H1 (cell line): ENCODE measurements at regions not wholly inside any gene's neighbourhood (a gene's known extent, or its start where the extent isn't known, plus 50 kb on each side); places are given as distances from the start of the nearest gene placed in this dataset.

Experiments used
- CTCF ChIA-PET: fragments of 300-600 bp; sonication (Branson Sonifier 250); formaldehyde crosslinking; loops from one replicate; lab custom pipeline; 2021; ENCODE audit not compliant: partially characterized antibody; lab: Charles Lee
- POLR2A ChIA-PET: fragments of 300-600 bp; sonication (Branson Sonifier 250); formaldehyde crosslinking; loops from one replicate; lab custom pipeline; 2021; ENCODE audit warnings: inconsistent platforms; ENCODE audit not compliant: partially characterized antibody; lab: Charles Lee
- DNase-seq, 2 experiments: peaks; one replicate each; pipeline versions ENCODE4 v3.0.0 to v3.0.0-alpha.2; 2010 to 2022; ENCODE audit warnings: low spot score in 2 of 2, low read depth in 1 of 2, mixed read lengths in 1 of 2
- FAIRE-seq: peaks from 2 replicates; lab custom pipeline; 2011; peaks lifted over from hg19 to GRCh38; lab: Jason Lieb, UNC
- H2AFZ ChIP-seq: 2 replicates; pipeline ENCODE4 v1.8.1; 2012; ENCODE audit warnings: low read length, inconsistent platforms
- H2AK5ac ChIP-seq: 2 replicates; pipeline ENCODE4 v1.6.1; 2013; ENCODE audit warnings: low read depth, low read length
- H2BK120ac ChIP-seq: replicated peaks from 2 replicates; pipeline ENCODE3; 2013; ENCODE audit warnings: low read depth, low read length, inconsistent platforms
- H2BK12ac ChIP-seq: 2 replicates; pipeline ENCODE4 v1.6.1; 2013; ENCODE audit warnings: low read depth, low read length
- H2BK15ac ChIP-seq: 2 replicates; pipeline ENCODE4 v1.6.1; 2013; ENCODE audit warnings: low read length
- H2BK20ac ChIP-seq: 2 replicates; pipeline ENCODE4 v1.6.1; 2013; ENCODE audit warnings: low read length
- H2BK5ac ChIP-seq: 2 replicates; pipeline ENCODE4 v1.6.1; 2013; ENCODE audit warnings: low read depth, low read length
- H3K14ac ChIP-seq: 2 replicates; pipeline ENCODE4 v1.6.1; 2013; ENCODE audit warnings: inconsistent platforms; ENCODE audit not compliant: insufficient read length
- H3K18ac ChIP-seq: 2 replicates; pipeline ENCODE4 v1.6.1; 2013; ENCODE audit warnings: low read length; ENCODE audit errors: extremely low read depth
- H3K23ac ChIP-seq: 2 replicates; pipeline ENCODE4 v1.6.1; 2013; ENCODE audit warnings: inconsistent platforms; ENCODE audit not compliant: insufficient read length
- H3K23me2 ChIP-seq: 2 replicates; pipeline ENCODE4 v1.6.1; 2013; ENCODE audit warnings: low read depth, low read length
- H3K27ac ChIP-seq: 2 replicates; pipeline ENCODE4 v1.6.1; 2011; ENCODE audit warnings: low read depth, low read length, inconsistent platforms
- H3K27me3 ChIP-seq, 4 experiments: replicated peaks in 1 of 4; 1 replicate in 1 of 4; 2 replicates in 3 of 4; pipeline versions ENCODE4 v1.6.1 to v1.8.1; 2011 to 2013; ENCODE audit warnings: low read length in 3 of 4, mild to moderate bottlenecking in 3 of 4, inconsistent platforms in 2 of 4, mixed read lengths in 2 of 4, moderate library complexity in 1 of 4; ENCODE audit not compliant: control insufficient read depth in 3 of 4, insufficient read depth in 3 of 4; ENCODE audit errors: extremely low read depth in 1 of 4
- H3K36me3 ChIP-seq, 4 experiments: 2 replicates each; pipeline versions ENCODE4 v1.6.1 to v1.8.1; 2011 to 2013; ENCODE audit warnings: mild to moderate bottlenecking in 4 of 4, low read length in 3 of 4, moderate library complexity in 2 of 4, control low read depth in 1 of 4, inconsistent platforms in 1 of 4; ENCODE audit not compliant: insufficient read depth in 4 of 4, control insufficient read depth in 2 of 4
- H3K4ac ChIP-seq: replicated peaks from 2 replicates; pipeline ENCODE3; 2013; ENCODE audit warnings: low read length, low read depth, mixed read lengths, inconsistent platforms; ENCODE audit not compliant: insufficient read length
- H3K4me1 ChIP-seq, 4 experiments: replicated peaks in 1 of 4; 1 replicate in 1 of 4; 2 replicates in 3 of 4; pipeline versions ENCODE4 v1.6.1 to v1.8.1; 2011 to 2013; ENCODE audit warnings: low read length in 3 of 4, inconsistent platforms in 2 of 4, mixed read lengths in 1 of 4; ENCODE audit not compliant: insufficient read depth in 4 of 4, control insufficient read depth in 3 of 4
- H3K4me2 ChIP-seq, 2 experiments: 2 replicates each; pipeline versions ENCODE4 v1.6.1 to v1.8.1; 2011 to 2013; ENCODE audit warnings: low read depth in 2 of 2, low read length in 2 of 2, control low read depth in 1 of 2, inconsistent platforms in 1 of 2, mild to moderate bottlenecking in 1 of 2; ENCODE audit not compliant: insufficient read depth in 1 of 2
- H3K4me3 ChIP-seq, 4 experiments: fragments of 200-600, 300-600 bp in 1 of 4; sonication (generic), shearing (Covaris generic), sonication (Bioruptor Twin) in 1 of 4; 2 replicates each; pipeline versions ENCODE4 v1.5.1 to v1.8.1; 2011 to 2016; ENCODE audit warnings: low read length in 4 of 4, low read depth in 3 of 4, control low read depth in 2 of 4, inconsistent platforms in 2 of 4, mild to moderate bottlenecking in 2 of 4, mixed read lengths in 1 of 4, moderate library complexity in 1 of 4; ENCODE audit not compliant: insufficient read depth in 2 of 4; ENCODE audit errors: extremely low read depth in 1 of 4
- H3K56ac ChIP-seq: replicated peaks from 2 replicates; pipeline ENCODE3; 2013; ENCODE audit warnings: low read depth, mild to moderate bottlenecking, mixed read lengths, low read length, inconsistent platforms; ENCODE audit not compliant: insufficient read length
- H3K79me1 ChIP-seq: 2 replicates; pipeline ENCODE4 v1.6.1; 2013; ENCODE audit warnings: low read depth, low read length, control low read depth
- H3K79me2 ChIP-seq, 2 experiments: 2 replicates each; pipeline versions ENCODE4 v1.6.1 to v1.8.1; 2012 to 2013; ENCODE audit warnings: low read length in 2 of 2, mild to moderate bottlenecking in 2 of 2, inconsistent platforms in 1 of 2; ENCODE audit not compliant: insufficient read depth in 2 of 2, control insufficient read depth in 1 of 2
- H3K9ac ChIP-seq, 4 experiments: replicated peaks in 1 of 4; 1 replicate in 1 of 4; 2 replicates in 3 of 4; pipeline versions ENCODE4 v1.6.1 to v1.8.1; 2011 to 2013; ENCODE audit warnings: low read depth in 3 of 4, low read length in 3 of 4, control low read depth in 2 of 4, mild to moderate bottlenecking in 2 of 4, moderate library complexity in 2 of 4, inconsistent platforms in 1 of 4; ENCODE audit errors: extremely low read depth in 1 of 4
- H3K9me3 ChIP-seq, 2 experiments: 2 replicates each; pipeline versions ENCODE4 v1.6.1 to v1.8.1; 2012 to 2013; ENCODE audit warnings: mild to moderate bottlenecking in 2 of 2, moderate library complexity in 2 of 2, control low read depth in 1 of 2, inconsistent platforms in 1 of 2, low read depth in 1 of 2, low read length in 1 of 2, mixed read lengths in 1 of 2; ENCODE audit not compliant: insufficient read depth in 2 of 2
- H4K20me1 ChIP-seq, 2 experiments: replicated peaks in 1 of 2; 2 replicates each; pipeline versions ENCODE3 to v1.8.1; 2011 to 2013; ENCODE audit warnings: inconsistent platforms in 2 of 2, low read length in 2 of 2, mild to moderate bottlenecking in 1 of 2; ENCODE audit not compliant: insufficient read depth in 2 of 2, control insufficient read depth in 1 of 2
- H4K5ac ChIP-seq: 2 replicates; pipeline ENCODE4 v1.6.1; 2013; ENCODE audit warnings: low read length, low read depth, mixed read lengths, inconsistent platforms; ENCODE audit not compliant: insufficient read length
- H4K8ac ChIP-seq: 2 replicates; pipeline ENCODE4 v1.8.0; 2013; ENCODE audit warnings: mild to moderate bottlenecking, moderate library complexity, low read length, inconsistent platforms; ENCODE audit not compliant: insufficient read depth; ENCODE audit errors: extremely low read depth
- H4K91ac ChIP-seq: replicated peaks from 2 replicates; pipeline ENCODE3; 2013; ENCODE audit warnings: low read length, mixed read lengths, inconsistent platforms; ENCODE audit not compliant: insufficient read length
- CTBP2 ChIP-seq: IDR thresholded peaks from 2 replicates; pipeline ENCODE4 v1.7.0; 2011; ENCODE audit warnings: borderline replicate concordance, mild to moderate bottlenecking, moderate library complexity, mixed read lengths, low read length; ENCODE audit not compliant: insufficient read depth, insufficient read length
- HDAC6 ChIP-seq: IDR thresholded peaks from one replicate; pipeline ENCODE4 v1.7.1; 2012; ENCODE audit warnings: low read depth, mild to moderate bottlenecking, inconsistent platforms, low read length, moderate library complexity
- KDM5A ChIP-seq: fragments of 200-600 bp; IDR thresholded peaks from 2 replicates; pipeline ENCODE4 v1.7.1; 2012; ENCODE audit warnings: mild to moderate bottlenecking, low read length, inconsistent platforms, mixed read lengths
- NRF1 ChIP-seq: IDR thresholded peaks from 2 replicates; pipeline ENCODE4 v1.6.1; 2011; ENCODE audit warnings: mild to moderate bottlenecking, low read depth, low read length, improper control_type of control experiment
- POLR2AphosphoS5 ChIP-seq: IDR thresholded peaks from 2 replicates; pipeline ENCODE4 v1.6.1; 2011; ENCODE audit warnings: low read depth, low read length
- WGBS, 2 experiments: shearing (Covaris generic) in 1 of 2; methylation state at CpG; one replicate each; pipeline versions ENCODE4 v1.1.6 to v1.1.7; 2013 to 2015; ENCODE audit warnings: low lambda C conversion rate in 2 of 2, mixed read lengths in 2 of 2, inconsistent platforms in 1 of 2, low coverage in 1 of 2, missing lambda C conversion rate in 1 of 2; ENCODE audit not compliant: insufficient replicate concordance in 2 of 2, insufficient coverage in 1 of 2, insufficient read length in 1 of 2; ENCODE audit errors: extremely low coverage in 1 of 2, missing lambda C conversion rate in 1 of 2; 5-methylcytosine and 5-hydroxymethylcytosine counted together

DNA sequence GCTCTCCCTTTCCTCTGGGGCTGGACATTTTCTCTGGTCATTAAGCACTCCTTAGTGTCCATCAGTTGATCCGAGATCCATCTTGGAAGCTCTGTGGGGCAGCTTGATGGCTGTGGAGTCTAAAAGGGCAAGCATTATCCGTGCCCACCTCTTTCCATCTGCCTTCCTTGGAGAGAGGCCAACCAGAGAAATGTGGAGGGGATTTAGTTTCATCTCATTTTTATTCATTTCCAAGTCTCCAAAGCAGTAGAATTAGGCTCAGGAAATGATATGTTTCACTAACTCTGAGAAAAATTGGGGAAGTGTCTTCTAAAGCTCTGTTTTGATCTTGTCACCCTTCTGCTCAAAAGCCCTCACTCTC lies 95.9 kb upstream of the KLHL25 start:
- no peak overlapping the region for H2AFZ ChIP-seq
- no peak overlapping the region for H2AK5ac ChIP-seq
- POLR2A ChIA-PET, result no interaction called here
- H3K4me1 ChIP-seq, result peaks cover 0 to 3% (median under 1%) of the 10 kb centered on the region in 4 experiments; a peak in 2 of 7 replicates
- 74% methylated on average over 2 of the region's 2 CpGs; no CpG with 5 or more reads in 1 of the 2 experiments for WGBS, 2 experiments
- H2BK12ac ChIP-seq, result no peak overlapping the region
- H3K23me2 ChIP-seq, result no peaks in the 10 kb centered on the region
- no peak overlapping the region for H3K56ac ChIP-seq
- H3K9ac ChIP-seq, result no peak overlapping the region
- H2BK20ac ChIP-seq, result no peak overlapping the region
- H3K79me2 ChIP-seq, result no peaks in the 10 kb centered on the region
- H4K8ac ChIP-seq, result no peak overlapping the region
- no peak overlapping the region for H3K4me2 ChIP-seq
- no peaks in the 10 kb centered on the region for H4K20me1 ChIP-seq
- TF ChIP-seq KDM5A (no peak), NRF1 (no peak), POLR2AphosphoS5 (no peak), HDAC6 (no peak), CTBP2 (no peak)
- TF ChIP-seq, all 59 proteins: peak for 0
- H3K27me3 ChIP-seq, result no peaks in the 10 kb centered on the region
- H2BK5ac ChIP-seq, result no peak overlapping the region
- H3K23ac ChIP-seq, result no peak overlapping the region
- FAIRE-seq (no peak), DNase-seq (no peak)
- no peak overlapping the region for H3K4me3 ChIP-seq
- no peaks in the 10 kb centered on the region for H3K36me3 ChIP-seq
- H4K5ac ChIP-seq, result no peak overlapping the region
- no peak overlapping the region for H3K27ac ChIP-seq
- no peak overlapping the region for H3K14ac ChIP-seq
- H3K18ac ChIP-seq, result no peak overlapping the region
- CTCF ChIA-PET, result interaction anchor here (0.6 kb wide), 1 partner anchor 1104 kb away, joined by 3 read pairs; no protein-coding TSS in a partner anchor
- no peaks in the 10 kb centered on the region for H3K79me1 ChIP-seq
- no peak overlapping the region for H2BK120ac ChIP-seq
- H3K9me3 ChIP-seq, result no peaks in the 10 kb centered on the region
- H4K91ac ChIP-seq, result no peak overlapping the region
- no peak overlapping the region for H3K4ac ChIP-seq
- no peak overlapping the region for H2BK15ac ChIP-seq
